IMR-90 (cell line): ENCODE measurements at regions not wholly inside any gene's neighbourhood (a gene's known extent, or its start where the extent isn't known, plus 50 kb on each side); places are given as distances from the start of the nearest gene placed in this dataset.

Experiments
- ATAC-seq: fragments of 200-7000 bp; cut with Tn5 transposase; 2 replicates; pipeline ENCODE4 v1.9.1; 2020; ENCODE audit warnings: low read depth, mild to moderate bottlenecking, moderate library complexity
- BruUV-seq: library from RNA; stranded (reverse); fragments of 400-500 nt; replicated peaks from 2 replicates; lab custom pipeline; 2021; lab: Mats Ljungman, UMichigan
- CTCF ChIA-PET: fragments of 300-600 bp; formaldehyde crosslinking; extraction: SDS; loops from one replicate; lab custom pipeline; 2021; ENCODE audit warnings: antibody characterized with exemption; lab: Yijun Ruan, JAX
- POLR2A ChIA-PET: fragments of 300-600 bp; sonication (Branson Sonifier 250); formaldehyde crosslinking; loops from one replicate; lab custom pipeline; 2022; ENCODE audit warnings: antibody characterized with exemption; ENCODE audit not compliant: unreplicated experiment; lab: Charles Lee
- DNase-seq: peaks from one replicate; pipeline ENCODE4 v3.0.0; 2013
- H2AFZ ChIP-seq: replicated peaks from 2 replicates; pipeline ENCODE3; 2013; ENCODE audit warnings: low read length, mild to moderate bottlenecking; ENCODE audit not compliant: poor library complexity
- H2AK5ac ChIP-seq: 2 replicates; pipeline ENCODE4 v1.6.1; 2013; ENCODE audit warnings: low read depth, low read length, inconsistent platforms
- H2AK9ac ChIP-seq: replicated peaks from 2 replicates; pipeline ENCODE3; 2013; ENCODE audit warnings: mild to moderate bottlenecking, low read depth, low read length, moderate library complexity; ENCODE audit not compliant: poor library complexity
- H2BK120ac ChIP-seq: 2 replicates; pipeline ENCODE4 v1.6.1; 2013; ENCODE audit warnings: low read depth, low read length, inconsistent platforms
- H2BK15ac ChIP-seq: 3 replicates; pipeline ENCODE4 v1.6.1; 2013; ENCODE audit warnings: low read depth, low read length, inconsistent platforms
- H2BK20ac ChIP-seq: 2 replicates; pipeline ENCODE4 v1.6.1; 2013; ENCODE audit warnings: low read depth, mild to moderate bottlenecking, inconsistent platforms, low read length, moderate library complexity
- H2BK5ac ChIP-seq: 2 replicates; pipeline ENCODE4 v1.6.1; 2013; ENCODE audit warnings: mild to moderate bottlenecking, low read depth, low read length, inconsistent platforms; ENCODE audit not compliant: poor library complexity, severe bottlenecking
- H3K14ac ChIP-seq: replicated peaks from 2 replicates; pipeline ENCODE4 v1.6.1; 2013; ENCODE audit warnings: low read depth, low read length, inconsistent platforms
- H3K18ac ChIP-seq: 2 replicates; pipeline ENCODE4 v1.6.1; 2013; ENCODE audit warnings: low read depth, low read length, control low read depth
- H3K23ac ChIP-seq: 2 replicates; pipeline ENCODE4 v1.6.1; 2013; ENCODE audit warnings: low read depth, low read length, inconsistent platforms
- H3K27ac ChIP-seq: 2 replicates; pipeline ENCODE4 v1.5.1; 2013; ENCODE audit warnings: mild to moderate bottlenecking, control low read depth, low read length; ENCODE audit not compliant: insufficient read depth
- H3K27me3 ChIP-seq: 2 replicates; pipeline ENCODE4 v1.6.1; 2013; ENCODE audit warnings: low read length; ENCODE audit not compliant: control insufficient read depth, insufficient read depth
- H3K36me3 ChIP-seq: 2 replicates; pipeline ENCODE4 v1.6.1; 2013; ENCODE audit warnings: low read length, mixed read lengths; ENCODE audit not compliant: control insufficient read depth, insufficient read depth
- H3K4ac ChIP-seq: 2 replicates; pipeline ENCODE4 v1.6.1; 2013; ENCODE audit warnings: low read depth, low read length, inconsistent platforms
- H3K4me1 ChIP-seq: 2 replicates; pipeline ENCODE4 v1.6.1; 2013; ENCODE audit warnings: low read length, mixed read lengths; ENCODE audit not compliant: control insufficient read depth, insufficient read depth
- H3K4me2 ChIP-seq: 2 replicates; pipeline ENCODE4 v1.6.1; 2013; ENCODE audit warnings: low read depth, mild to moderate bottlenecking, control low read depth, low read length, moderate library complexity
- H3K4me3 ChIP-seq: 2 replicates; pipeline ENCODE4 v1.5.1; 2013; ENCODE audit warnings: low read depth, mild to moderate bottlenecking, control low read depth, low read length, moderate library complexity; ENCODE audit not compliant: insufficient read depth
- H3K56ac ChIP-seq: 2 replicates; pipeline ENCODE4 v1.6.1; 2013; ENCODE audit warnings: low read length, inconsistent platforms; ENCODE audit not compliant: insufficient read depth; ENCODE audit errors: extremely low read depth
- H3K79me1 ChIP-seq, 2 experiments: 2 replicates each; pipeline ENCODE4 v1.6.1; 2013; ENCODE audit warnings: low read length in 2 of 2, inconsistent platforms in 1 of 2, low read depth in 1 of 2
- H3K9ac ChIP-seq: 2 replicates; pipeline ENCODE4 v1.6.1; 2013; ENCODE audit warnings: low read depth, low read length, control low read depth
- H3K9me1 ChIP-seq: 2 replicates; pipeline ENCODE4 v1.6.1; 2013; ENCODE audit warnings: low read length, inconsistent platforms; ENCODE audit not compliant: insufficient read depth
- H3K9me3 ChIP-seq: 2 replicates; pipeline ENCODE4 v1.6.1; 2013; ENCODE audit warnings: low read length; ENCODE audit not compliant: control insufficient read depth, insufficient read depth
- H4K20me1 ChIP-seq: 2 replicates; pipeline ENCODE4 v1.6.1; 2013; ENCODE audit warnings: low read length, inconsistent platforms; ENCODE audit not compliant: insufficient read depth
- H4K5ac ChIP-seq: 2 replicates; pipeline ENCODE4 v1.6.1; 2013; ENCODE audit warnings: mild to moderate bottlenecking, low read depth, low read length, control low read depth
- H4K8ac ChIP-seq, 2 experiments: 2 replicates each; pipeline ENCODE4 v1.6.1; 2013; ENCODE audit warnings: low read depth in 2 of 2, low read length in 2 of 2, control low read depth in 1 of 2, inconsistent platforms in 1 of 2
- H4K91ac ChIP-seq: 2 replicates; pipeline ENCODE4 v1.6.1; 2013; ENCODE audit warnings: low read depth, low read length, inconsistent platforms; ENCODE audit not compliant: insufficient read depth
- BHLHE40 ChIP-seq: fragments of 150-350 bp; IDR thresholded peaks from 2 replicates; pipeline ENCODE4 v1.6.1; 2016; ENCODE audit warnings: mild to moderate bottlenecking, low read depth, low read length
- CEBPB ChIP-seq: IDR thresholded peaks from 2 replicates; pipeline ENCODE4 v1.6.1; 2012; ENCODE audit warnings: low read depth, low read length, improper control_type of control experiment
- CHD1 ChIP-seq: IDR thresholded peaks from 2 replicates; pipeline ENCODE4 v1.6.1; 2012; ENCODE audit warnings: low read depth, low read length, improper control_type of control experiment
- FOS ChIP-seq: fragments of 150-350 bp; IDR thresholded peaks from 2 replicates; pipeline ENCODE4 v1.6.1; 2016; ENCODE audit warnings: low read depth, low read length
- MAFK ChIP-seq: IDR thresholded peaks from 2 replicates; pipeline ENCODE4 v1.6.1; 2012; ENCODE audit warnings: low read depth, low read length, improper control_type of control experiment
- MAZ ChIP-seq: IDR thresholded peaks from 2 replicates; pipeline ENCODE4 v1.6.1; 2012; ENCODE audit warnings: low read depth, mild to moderate bottlenecking, low read length, improper control_type of control experiment, moderate library complexity, borderline replicate concordance
- MXI1 ChIP-seq: IDR thresholded peaks from 2 replicates; pipeline ENCODE4 v1.6.1; 2012; ENCODE audit warnings: low read depth, mild to moderate bottlenecking, low read length, moderate library complexity, borderline replicate concordance
- NFE2L2 ChIP-seq: fragments of 150-350 bp; IDR thresholded peaks from 2 replicates; pipeline ENCODE4 v1.6.1; 2016; ENCODE audit warnings: low read depth, mild to moderate bottlenecking, low read length
- POLR2A ChIP-seq: IDR thresholded peaks from 2 replicates; pipeline ENCODE4 v1.6.1; 2012; ENCODE audit warnings: mild to moderate bottlenecking, low read depth, low read length
- RAD21 ChIP-seq: IDR thresholded peaks from 2 replicates; pipeline ENCODE4 v1.6.1; 2012; ENCODE audit warnings: low read length, improper control_type of control experiment
- RCOR1 ChIP-seq: IDR thresholded peaks from 2 replicates; pipeline ENCODE4 v1.6.1; 2012; ENCODE audit warnings: mild to moderate bottlenecking, low read length, improper control_type of control experiment; ENCODE audit not compliant: insufficient replicate concordance
- RFX5 ChIP-seq: IDR thresholded peaks from 2 replicates; pipeline ENCODE4 v1.8.0; 2012; ENCODE audit warnings: low read depth, mild to moderate bottlenecking, low read length, moderate library complexity
- SMC3 ChIP-seq: fragments of 150-350 bp; IDR thresholded peaks from 2 replicates; pipeline ENCODE4 v1.6.1; 2016; ENCODE audit warnings: low read depth, mild to moderate bottlenecking, antibody characterized with exemption, low read length, moderate library complexity
- WGBS, 2 experiments: methylation state at CpG; one replicate each; pipeline versions ENCODE4 v1.1.5 to v1.1.7; 2013; ENCODE audit warnings: missing lambda C conversion rate in 2 of 2; ENCODE audit not compliant: insufficient read length in 1 of 2; ENCODE audit errors: extremely low coverage in 2 of 2; 5-methylcytosine and 5-hydroxymethylcytosine counted together
- dilution Hi-C: fragments of 300-500 bp; cut with HindIII; formaldehyde crosslinking; loops from one replicate; pipeline ENCODE4 v1.14.3; 2018; ENCODE audit warnings: low sequenced_read_pairs; ENCODE audit not compliant: unreplicated experiment
- in situ Hi-C: fragments of 300-500 bp; cut with MboI; formaldehyde crosslinking; loops from 3 replicates; pipeline ENCODE4 v1.14.3; 2019; ENCODE audit warnings: low sequenced_read_pairs, inconsistent platforms, mixed read lengths
- intact Hi-C: fragments of 100-400 bp; cut with micrococcal nuclease; formaldehyde crosslinking; loops from 2 replicates; pipeline ENCODE4 v1.10.0; 2022
- TF ChIP-seq, protein P1 (sequence below): conservative IDR thresholded peaks from 2 replicates; pipeline ENCODE4 v1.5.1; 2012; ENCODE audit warnings: mild to moderate bottlenecking, low read depth, low read length, improper control_type of control experiment
- TF ChIP-seq, protein P2 (sequence below): fragments of 150-350 bp; IDR thresholded peaks from 2 replicates; pipeline ENCODE4 v1.6.1; 2017; ENCODE audit warnings: mild to moderate bottlenecking, antibody characterized with exemption, low read length, low read depth
- TF ChIP-seq, protein P3 (sequence below): fragments of 150-350 bp; IDR thresholded peaks from 2 replicates; pipeline ENCODE4 v1.6.1; 2016; ENCODE audit warnings: low read depth, mild to moderate bottlenecking, low read length, moderate library complexity, borderline replicate concordance

DNA sequence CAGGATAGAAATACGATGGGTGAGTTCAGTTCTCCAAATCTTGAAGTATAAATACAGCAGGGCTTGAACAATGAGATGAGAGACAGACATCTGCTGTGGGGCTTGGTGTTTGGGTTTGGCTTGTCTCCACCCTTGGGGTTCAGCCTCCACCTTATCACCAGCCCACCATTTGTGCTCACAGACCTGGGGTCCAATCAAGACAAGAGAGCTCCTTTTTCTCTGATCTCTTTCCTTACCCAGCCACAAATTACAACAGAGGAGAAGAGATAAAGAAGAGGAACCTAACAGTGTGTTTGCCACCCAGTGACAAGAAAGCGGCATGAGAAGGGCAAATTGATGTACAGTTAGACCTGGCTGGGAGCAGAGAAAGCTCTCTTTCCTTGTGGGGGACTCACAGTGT lies 204.5 kb upstream of the CXCR4 start:
- no peak overlapping the region for H2AK5ac ChIP-seq
- TF ChIP-seq, protein P1, sequence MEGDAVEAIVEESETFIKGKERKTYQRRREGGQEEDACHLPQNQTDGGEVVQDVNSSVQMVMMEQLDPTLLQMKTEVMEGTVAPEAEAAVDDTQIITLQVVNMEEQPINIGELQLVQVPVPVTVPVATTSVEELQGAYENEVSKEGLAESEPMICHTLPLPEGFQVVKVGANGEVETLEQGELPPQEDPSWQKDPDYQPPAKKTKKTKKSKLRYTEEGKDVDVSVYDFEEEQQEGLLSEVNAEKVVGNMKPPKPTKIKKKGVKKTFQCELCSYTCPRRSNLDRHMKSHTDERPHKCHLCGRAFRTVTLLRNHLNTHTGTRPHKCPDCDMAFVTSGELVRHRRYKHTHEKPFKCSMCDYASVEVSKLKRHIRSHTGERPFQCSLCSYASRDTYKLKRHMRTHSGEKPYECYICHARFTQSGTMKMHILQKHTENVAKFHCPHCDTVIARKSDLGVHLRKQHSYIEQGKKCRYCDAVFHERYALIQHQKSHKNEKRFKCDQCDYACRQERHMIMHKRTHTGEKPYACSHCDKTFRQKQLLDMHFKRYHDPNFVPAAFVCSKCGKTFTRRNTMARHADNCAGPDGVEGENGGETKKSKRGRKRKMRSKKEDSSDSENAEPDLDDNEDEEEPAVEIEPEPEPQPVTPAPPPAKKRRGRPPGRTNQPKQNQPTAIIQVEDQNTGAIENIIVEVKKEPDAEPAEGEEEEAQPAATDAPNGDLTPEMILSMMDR: no peak
- TF ChIP-seq POLR2A: no peak
- TF ChIP-seq BHLHE40: no peak
- TF ChIP-seq NFE2L2: no peak
- no peak for TF ChIP-seq RCOR1
- no peak for TF ChIP-seq RFX5
- TF ChIP-seq RAD21: no peak
- TF ChIP-seq, protein P2, sequence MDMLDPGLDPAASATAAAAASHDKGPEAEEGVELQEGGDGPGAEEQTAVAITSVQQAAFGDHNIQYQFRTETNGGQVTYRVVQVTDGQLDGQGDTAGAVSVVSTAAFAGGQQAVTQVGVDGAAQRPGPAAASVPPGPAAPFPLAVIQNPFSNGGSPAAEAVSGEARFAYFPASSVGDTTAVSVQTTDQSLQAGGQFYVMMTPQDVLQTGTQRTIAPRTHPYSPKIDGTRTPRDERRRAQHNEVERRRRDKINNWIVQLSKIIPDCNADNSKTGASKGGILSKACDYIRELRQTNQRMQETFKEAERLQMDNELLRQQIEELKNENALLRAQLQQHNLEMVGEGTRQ: no peak
- TF ChIP-seq MAZ: no peak
- no peak for TF ChIP-seq MAFK
- no peak for TF ChIP-seq MXI1
- no peak for TF ChIP-seq FOS
- no peak for TF ChIP-seq SMC3
- no peak for TF ChIP-seq CHD1
- TF ChIP-seq CEBPB: no peak
- TF ChIP-seq, protein P3, sequence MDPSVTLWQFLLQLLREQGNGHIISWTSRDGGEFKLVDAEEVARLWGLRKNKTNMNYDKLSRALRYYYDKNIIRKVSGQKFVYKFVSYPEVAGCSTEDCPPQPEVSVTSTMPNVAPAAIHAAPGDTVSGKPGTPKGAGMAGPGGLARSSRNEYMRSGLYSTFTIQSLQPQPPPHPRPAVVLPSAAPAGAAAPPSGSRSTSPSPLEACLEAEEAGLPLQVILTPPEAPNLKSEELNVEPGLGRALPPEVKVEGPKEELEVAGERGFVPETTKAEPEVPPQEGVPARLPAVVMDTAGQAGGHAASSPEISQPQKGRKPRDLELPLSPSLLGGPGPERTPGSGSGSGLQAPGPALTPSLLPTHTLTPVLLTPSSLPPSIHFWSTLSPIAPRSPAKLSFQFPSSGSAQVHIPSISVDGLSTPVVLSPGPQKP: no peak
- H3K23ac ChIP-seq: no peak overlapping the region
- no peak overlapping the region for H2BK15ac ChIP-seq
- no TSS peak for BruUV-seq
- no peak overlapping the region for H3K18ac ChIP-seq
- no peak for ATAC-seq
- no peak overlapping the region for H2BK5ac ChIP-seq
- no peak overlapping the region for H2BK20ac ChIP-seq
- H2AFZ ChIP-seq: no peak overlapping the region
- no peaks in the 10 kb centered on the region for H3K4me1 ChIP-seq
- no peaks in the 10 kb centered on the region for H4K20me1 ChIP-seq
- WGBS, 2 experiments: no CpG with 5 or more reads among the region's 2 CpGs
- H3K27me3 ChIP-seq: no peaks in the 10 kb centered on the region
- intact Hi-C loops: no loop called here
- no peak overlapping the region for H3K14ac ChIP-seq
- DNase-seq: no peak
- no peaks in the 10 kb centered on the region for H3K36me3 ChIP-seq
- H3K79me1 ChIP-seq: no peaks in the 10 kb centered on the region
- H3K27ac ChIP-seq: no peak overlapping the region
- in situ Hi-C loops: no loop called here
- no peak overlapping the region for H3K56ac ChIP-seq
- CTCF ChIA-PET: no interaction called here
- POLR2A ChIA-PET: no interaction called here
- no peak overlapping the region for H3K4ac ChIP-seq
- no peak overlapping the region for H4K8ac ChIP-seq
- no peak overlapping the region for H3K4me2 ChIP-seq
- H2BK120ac ChIP-seq: no peak overlapping the region
- dilution Hi-C loops: no loop called here
- no peaks in the 10 kb centered on the region for H3K9me1 ChIP-seq
- H3K9ac ChIP-seq: no peak overlapping the region
- no peak overlapping the region for H4K91ac ChIP-seq
- no peaks in the 10 kb centered on the region; the same call in 1 of the 2 replicates for H3K9me3 ChIP-seq
- H4K5ac ChIP-seq: no peak overlapping the region
- no peak overlapping the region for H3K4me3 ChIP-seq
- no peak overlapping the region for H2AK9ac ChIP-seq
